Pancreas (tissue), 10 donors: ENCODE measurements at regions not wholly inside any gene's neighbourhood (a gene's known extent, or its start where the extent isn't known, plus 50 kb on each side); places are given as distances from the start of the nearest gene placed in this dataset.
"Not testable (repeated sequence)": the region's sequence is repeated elsewhere in the genome, so short reads cannot be mapped to it uniquely, and the experiment has no call there.

Experiments
- ATAC-seq, 4 donors: fragments of 200-7000 bp; cut with Tn5 transposase; one replicate each; pipeline versions ENCODE4 v1.8.0 to v1.9.1; 2020; ENCODE audit warnings: mild to moderate bottlenecking in 4 of 4, moderate library complexity in 4 of 4
- DNase-seq, 6 donors: peaks; one replicate each; pipeline ENCODE4 v3.0.0-alpha.2; 2020
- FAIRE-seq: peaks from 2 replicates; lab custom pipeline; 2012; peaks lifted over from hg19 to GRCh38; lab: Jason Lieb, UNC
- H3K27ac ChIP-seq, 4 donors: fragments of 200-600 bp; sonication (generic); 1 replicate in 3 of 4; 2 replicates in 1 of 4; pipeline versions ENCODE4 v1.5.0 to v1.8.0; 2020
- H3K27me3 ChIP-seq, 4 donors: fragments of 200-600 bp; one replicate each; pipeline ENCODE4 v1.8.0; 2021
- H3K36me3 ChIP-seq, 3 donors: fragments of 200-600 bp; sonication (generic) in 1 of 3; one replicate each; pipeline versions ENCODE4 v1.5.0 to v1.8.0; 2020 to 2021
- H3K4me1 ChIP-seq, 3 donors: fragments of 200-600 bp; one replicate each; pipeline ENCODE4 v1.8.0; 2021
- H3K4me3 ChIP-seq, 4 donors: fragments of 200-600 bp; sonication (generic) in 2 of 4; one replicate each; pipeline versions ENCODE4 v1.5.0 to v1.8.0; 2020 to 2021
- H3K9me3 ChIP-seq, 4 donors: fragments of 200-600 bp; one replicate each; pipeline ENCODE4 v1.8.0; 2021
- WGBS, 2 donors: extraction: QIAGEN DNeasy Blood & Tissue Kit; methylation state at CpG; one replicate each; pipeline ENCODE4 v1.1.7; 2013; 5-methylcytosine and 5-hydroxymethylcytosine counted together
- intact Hi-C, 3 donors: fragments of 100-400 bp; cut with DNase I; formaldehyde crosslinking; loops; one replicate each; pipeline versions ENCODE4 v1.11.1 to v1.14.2; 2022
- donor health status: healthy with polysubstance abuse.
- donor health status: DM: no; HTN: no; CAD: no; lungs with moderate emphysema.
- donor health status: DM: no; HTN: no; CAD: no.
- donor health status: control.
- donor health status: control.
- donor health status: Bipolar disorder and iron deficiency.
- donor health status: DM: yes; HTN: yes; CAD: no.
- donor health status: DM: no; HTN: no; CAD: no.
- donor health status: DM: no; HTN: no; CAD: no.
- donor health status: DM: yes; HTN: yes; CAD: no.

GRCh38 chr3:130029531-130030289, 51.9 kb upstream of the ALG1L2 start:
- H3K4me3 ChIP-seq, H3K27ac ChIP-seq, ATAC-seq, H3K9me3 ChIP-seq, H3K27me3 ChIP-seq, H3K4me1 ChIP-seq, DNase-seq, H3K36me3 ChIP-seq, intact Hi-C loops: not testable (repeated sequence)
- peak; percentile 60 for FAIRE-seq
- WGBS, 2 donors, result 79 to 86% methylated on average over 21 to 22 of the region's 22 CpGs
